IPS-NIHi11 (cell line): ENCODE measurements at regions not wholly inside any gene's neighbourhood (a gene's known extent, or its start where the extent isn't known, plus 50 kb on each side); places are given as distances from the start of the nearest gene placed in this dataset.

Experiments
- DNase-seq: peaks from one replicate; pipeline ENCODE4 v3.0.0; 2012; ENCODE audit warnings: mixed read lengths, low spot score

DNA sequence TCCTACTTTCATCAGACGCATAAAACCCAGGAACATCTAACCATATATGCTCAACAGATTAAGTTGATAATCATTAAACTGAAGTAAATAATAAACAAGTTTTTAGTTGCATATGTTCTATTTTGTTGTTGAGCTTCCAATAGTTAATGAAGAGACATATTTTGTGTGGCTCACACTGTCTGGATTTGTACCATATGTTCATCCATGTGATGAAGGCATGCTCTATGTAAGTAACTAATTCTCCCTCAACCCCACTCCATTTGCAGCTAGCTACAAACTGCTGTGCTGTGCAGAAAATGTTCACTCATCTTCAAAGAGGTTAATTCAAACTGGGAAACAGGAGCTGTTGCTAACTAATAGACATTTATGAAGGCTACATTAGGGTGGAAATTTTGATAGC is 589.7 kb upstream of the LRRC4C start:
- no peak for DNase-seq

DNA sequence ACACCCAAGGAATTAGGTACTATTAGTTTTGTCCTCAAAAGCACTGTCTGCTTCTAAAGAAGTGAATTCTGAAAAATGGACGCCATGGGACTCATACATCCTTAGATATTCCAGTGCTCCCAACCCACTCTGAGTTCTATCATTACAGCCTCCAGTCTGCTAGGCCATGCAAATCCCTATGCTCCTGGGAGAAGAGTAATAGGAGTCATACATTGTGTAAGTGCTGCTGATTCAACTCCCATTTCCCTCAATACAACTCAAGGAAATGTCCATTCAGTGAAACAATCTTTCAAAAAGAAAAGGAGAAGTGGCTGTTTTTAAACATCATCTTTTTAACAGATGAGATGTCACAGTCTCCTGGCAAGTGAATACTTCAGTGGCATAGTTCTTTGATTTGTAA is 590.2 kb upstream of the LRRC4C start:
- no peak for DNase-seq

DNA sequence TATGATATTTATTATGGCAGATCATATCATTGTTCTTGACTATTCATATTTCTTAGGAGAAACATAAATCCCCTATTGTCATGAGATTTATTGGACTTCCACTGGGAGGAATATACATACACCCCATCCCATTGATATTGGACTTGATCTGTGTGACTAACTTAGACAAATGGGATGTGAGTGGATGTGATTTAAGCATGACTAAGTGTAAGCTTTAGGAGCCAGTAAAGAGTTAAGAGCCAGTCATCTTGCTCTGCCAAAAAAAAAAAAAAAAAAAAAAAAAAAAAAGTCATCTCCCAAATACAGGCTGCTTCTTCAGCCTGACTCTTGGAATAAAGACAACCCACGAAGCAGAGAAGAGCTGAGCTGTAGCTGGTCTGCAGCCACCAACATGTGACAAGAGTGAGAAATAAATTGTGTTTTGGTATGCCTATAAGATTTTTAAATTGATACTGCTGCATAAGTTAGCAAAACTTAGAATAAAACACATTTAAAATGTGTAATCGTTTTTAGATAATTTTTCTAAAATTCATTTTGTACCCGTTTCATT is 595.0 kb upstream of the LRRC4C start:
- no peak for DNase-seq

DNA sequence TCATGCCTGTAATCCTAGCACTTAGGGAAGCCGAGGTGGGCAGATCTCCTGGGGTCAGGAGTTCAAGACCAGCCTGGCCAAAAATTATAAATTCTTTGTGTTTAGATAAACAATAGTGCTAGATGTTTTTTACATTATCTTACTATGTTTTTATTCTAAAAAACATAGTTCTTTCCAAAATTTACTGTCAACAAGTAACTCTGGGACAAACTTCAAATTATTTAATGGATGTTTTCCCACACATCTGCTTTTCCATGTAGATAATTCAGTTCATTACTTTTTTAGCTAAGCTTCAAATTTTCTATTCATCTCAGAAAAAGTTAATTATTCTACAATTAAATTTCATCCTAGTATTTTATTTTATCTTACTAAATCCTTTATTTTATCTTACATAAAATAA is 596.2 kb upstream of the LRRC4C start:
- no peak for DNase-seq

DNA sequence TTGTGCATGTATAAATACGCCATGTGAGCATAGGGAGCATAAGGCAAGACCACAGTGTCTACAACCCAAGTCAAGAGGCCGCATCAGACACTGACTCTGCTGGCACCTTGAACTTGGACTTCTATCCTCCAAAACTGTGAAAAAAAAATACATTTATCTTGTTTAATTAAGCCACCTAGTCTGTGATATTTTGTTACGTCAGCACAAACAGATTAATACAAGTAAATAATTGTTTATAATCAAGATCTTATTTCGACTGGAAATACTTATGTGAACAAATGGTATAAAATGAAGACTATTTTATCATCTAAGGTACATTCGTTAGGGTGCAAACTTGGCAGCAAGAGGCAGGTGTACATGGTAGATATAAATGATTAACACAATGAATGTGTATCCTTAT is 599.3 kb upstream of the LRRC4C start:
- no peak for DNase-seq

DNA sequence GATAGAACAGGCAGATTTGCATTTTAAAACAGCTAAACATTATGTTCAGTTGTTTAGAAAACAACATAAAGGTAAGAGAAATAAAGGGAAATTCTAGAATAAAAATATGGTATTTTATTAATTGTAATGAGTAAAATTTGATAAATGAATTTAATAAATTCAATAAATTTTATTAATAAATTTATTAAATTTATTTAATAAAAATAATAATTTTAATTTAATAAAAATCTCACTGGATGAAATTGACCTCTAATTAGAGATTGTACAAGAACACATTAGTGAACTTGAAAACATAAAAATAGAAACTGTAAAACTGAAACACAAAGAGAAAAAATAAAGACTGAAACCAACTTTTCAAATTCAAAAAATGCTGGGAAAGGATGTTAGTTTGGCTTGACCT is 605.7 kb upstream of the LRRC4C start:
- DNase-seq: no peak

DNA sequence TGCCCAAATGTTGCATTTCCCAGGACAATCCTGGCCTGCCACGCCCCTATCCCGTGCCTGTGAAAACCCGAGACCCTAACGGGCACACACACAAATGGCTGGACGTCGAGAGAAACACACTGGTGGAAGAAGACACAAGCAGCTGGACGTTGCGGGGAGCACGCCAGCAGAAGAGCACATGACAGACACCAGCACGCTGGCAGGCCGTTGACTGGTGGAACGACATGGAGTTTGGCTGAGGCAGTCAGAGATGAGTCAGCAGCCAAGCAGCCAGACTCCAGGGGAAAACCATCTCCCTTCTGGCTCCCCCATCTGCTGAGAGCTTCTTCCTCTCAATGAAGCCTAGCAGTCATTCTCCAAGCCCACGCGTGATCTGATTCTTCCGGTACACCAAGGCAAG is 606.7 kb upstream of the LRRC4C start:
- DNase-seq: no peak

DNA sequence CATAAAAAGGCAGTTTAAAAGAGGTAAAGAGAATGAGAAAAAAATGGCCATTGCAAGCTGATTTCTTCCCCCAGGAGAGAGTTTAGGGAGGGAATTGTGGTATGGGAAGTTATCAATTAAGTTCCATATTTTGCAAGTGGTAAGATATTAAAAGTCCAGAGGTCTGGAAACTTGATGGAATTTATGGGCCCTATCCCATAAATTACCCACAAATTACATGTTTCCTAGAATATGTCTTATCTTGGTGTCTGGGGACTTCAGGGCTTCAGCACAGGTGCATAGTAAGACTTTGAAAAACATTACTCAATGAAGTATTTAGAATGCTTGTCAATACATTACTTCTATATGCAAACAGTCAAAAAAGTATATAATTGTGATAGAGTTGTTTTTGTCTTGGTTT is 614.9 kb upstream of the LRRC4C start:
- no peak for DNase-seq

DNA sequence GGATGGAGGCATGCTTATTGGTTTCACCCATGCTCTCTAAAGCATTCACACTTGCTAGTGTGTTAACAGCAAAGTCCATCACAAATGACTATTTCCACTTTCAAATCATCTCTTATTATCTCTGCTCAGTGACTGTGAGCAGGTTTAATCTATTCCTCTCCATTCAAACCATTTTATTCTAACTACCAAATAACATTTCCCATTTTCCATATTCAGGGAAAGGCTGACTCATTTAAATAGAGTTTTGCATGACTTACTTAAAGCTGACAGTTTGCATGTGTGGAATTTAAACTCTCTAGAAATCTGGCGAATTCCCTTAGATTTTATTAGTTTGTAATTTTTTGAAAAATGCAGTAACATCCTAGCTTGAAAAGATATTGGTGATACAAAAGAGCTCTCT is 615.7 kb upstream of the LRRC4C start:
- DNase-seq: no peak

DNA sequence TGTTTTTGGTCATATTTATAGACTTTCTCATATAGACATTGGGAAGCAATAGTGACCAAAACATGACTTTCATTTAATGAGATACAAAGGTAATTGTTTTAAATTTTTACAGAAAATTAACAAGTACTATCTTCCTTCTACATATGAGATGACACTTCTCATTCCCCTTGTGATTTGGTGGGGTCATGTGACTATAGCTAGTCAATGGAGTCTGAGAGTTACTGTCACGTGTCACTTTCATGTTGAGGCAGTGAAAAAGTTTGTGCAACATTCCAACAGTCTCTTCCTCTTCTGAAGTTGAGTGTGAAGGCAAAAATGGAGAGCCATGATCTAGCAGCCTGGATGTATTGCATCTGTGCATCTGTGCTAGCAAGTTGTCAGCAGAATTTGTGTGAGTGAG is 618.3 kb upstream of the LRRC4C start:
- no peak for DNase-seq

DNA sequence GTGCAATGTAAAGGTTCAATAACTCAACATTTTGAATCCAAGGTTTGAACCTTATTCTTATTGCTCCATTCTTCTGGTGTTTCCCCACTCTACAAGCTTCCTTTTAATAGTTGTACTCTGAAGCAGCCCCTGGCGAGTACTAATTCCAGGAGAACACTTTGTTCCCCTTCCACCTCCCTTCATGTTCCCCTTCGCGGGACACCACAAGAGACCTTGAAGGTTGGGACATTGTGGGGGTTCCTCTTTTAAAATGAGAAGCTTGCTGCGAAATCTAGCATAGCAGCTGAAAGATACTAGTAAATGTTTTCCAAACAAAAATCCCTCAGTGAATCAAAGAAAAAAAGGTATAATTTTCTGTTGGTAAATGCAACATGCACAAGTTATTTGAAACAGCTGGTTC is 626.3 kb upstream of the LRRC4C start:
- no peak for DNase-seq

DNA sequence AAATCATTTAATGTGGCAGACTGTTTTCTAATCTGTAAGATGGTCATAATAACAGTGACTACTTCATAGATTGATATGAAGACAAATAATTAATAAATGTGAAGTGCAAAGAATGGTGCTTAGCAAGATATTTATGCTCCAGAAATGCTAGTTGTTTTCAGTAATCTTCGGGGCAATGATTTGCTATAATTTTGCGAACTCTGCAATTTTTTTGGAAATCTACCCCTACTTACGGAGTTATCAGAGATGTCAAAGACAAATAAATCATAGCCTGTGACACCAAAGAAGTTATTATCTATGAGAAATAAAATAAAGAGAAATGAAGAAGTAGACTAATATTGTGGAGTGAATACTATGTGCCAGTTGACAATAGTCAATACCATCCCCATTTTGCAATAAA is 634.1 kb upstream of the LRRC4C start:
- no peak for DNase-seq

DNA sequence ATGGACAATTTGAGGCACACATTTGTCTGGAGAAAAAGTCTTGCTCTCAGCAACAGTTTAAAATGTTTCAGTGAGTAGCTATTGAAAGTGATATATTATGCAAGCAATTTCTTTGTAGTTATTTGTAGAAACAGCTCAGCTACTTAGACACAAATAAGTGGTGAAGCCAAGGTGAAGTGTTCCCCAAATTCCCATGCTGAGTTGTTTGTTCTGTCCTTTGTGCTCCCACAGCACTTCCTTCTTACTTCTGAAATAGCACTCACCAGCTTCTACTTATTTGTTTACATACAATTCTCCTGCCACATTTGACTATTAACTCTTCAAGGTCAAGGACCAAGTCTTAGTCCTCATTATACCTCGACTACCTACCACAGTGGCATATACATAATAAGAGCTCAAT is 638.6 kb upstream of the LRRC4C start:
- DNase-seq: no peak

DNA sequence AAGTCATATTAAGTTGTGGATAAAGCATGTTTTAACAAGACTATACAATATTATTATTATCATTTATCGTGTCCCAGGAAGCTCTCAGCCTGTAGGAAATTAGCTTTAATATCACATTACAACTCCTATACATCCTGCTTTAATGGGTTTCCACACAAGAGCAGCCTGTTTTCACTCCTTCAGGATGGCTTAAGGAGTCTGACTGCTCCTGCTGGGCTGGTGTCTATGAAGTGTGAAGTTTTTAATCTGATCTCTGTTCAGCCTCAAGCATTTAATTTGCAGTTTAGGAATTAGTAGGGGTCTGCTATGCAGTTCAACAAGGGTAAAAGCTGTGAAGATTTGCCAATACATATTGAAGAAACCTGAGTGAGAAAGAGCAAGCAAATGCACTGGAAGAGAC is 653.4 kb upstream of the LRRC4C start:
- DNase-seq: no peak

DNA sequence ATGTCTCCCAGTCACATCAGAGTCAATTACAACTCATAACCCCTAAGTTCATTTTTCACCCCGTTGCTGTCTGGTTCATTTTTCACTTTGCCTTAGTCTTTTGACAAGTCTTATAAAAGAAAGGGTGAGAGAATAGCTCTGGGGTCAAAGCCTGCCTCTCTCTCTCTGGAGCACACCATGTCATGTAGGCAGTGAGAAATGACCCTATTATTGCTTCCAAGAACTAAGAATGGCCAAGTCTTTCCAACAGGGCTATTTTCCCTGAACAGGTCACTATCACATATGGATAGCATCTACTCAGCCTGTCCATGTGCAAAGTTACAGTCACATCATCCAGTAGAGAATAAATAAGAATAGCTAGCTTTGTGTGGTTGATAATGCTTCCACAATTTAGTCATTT is 655.5 kb upstream of the LRRC4C start:
- DNase-seq: no peak

DNA sequence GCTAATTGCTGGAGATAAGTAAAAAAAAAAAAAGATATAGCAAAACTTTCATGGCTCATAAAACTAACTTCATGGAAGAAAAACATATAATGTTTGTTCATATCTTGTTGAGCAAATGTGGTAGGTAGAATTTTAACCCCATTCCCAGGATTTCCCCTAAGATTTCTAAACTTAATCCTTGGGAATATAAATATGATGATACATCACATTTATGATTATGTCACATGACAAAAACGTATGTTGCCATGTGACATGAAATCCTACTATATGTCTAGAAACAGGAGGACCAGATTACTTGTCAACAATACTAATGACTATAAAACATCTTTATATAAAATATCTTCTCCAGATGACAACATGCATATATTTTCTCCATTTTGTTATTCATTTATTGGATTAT is 679.0 kb upstream of the LRRC4C start:
- no peak for DNase-seq

DNA sequence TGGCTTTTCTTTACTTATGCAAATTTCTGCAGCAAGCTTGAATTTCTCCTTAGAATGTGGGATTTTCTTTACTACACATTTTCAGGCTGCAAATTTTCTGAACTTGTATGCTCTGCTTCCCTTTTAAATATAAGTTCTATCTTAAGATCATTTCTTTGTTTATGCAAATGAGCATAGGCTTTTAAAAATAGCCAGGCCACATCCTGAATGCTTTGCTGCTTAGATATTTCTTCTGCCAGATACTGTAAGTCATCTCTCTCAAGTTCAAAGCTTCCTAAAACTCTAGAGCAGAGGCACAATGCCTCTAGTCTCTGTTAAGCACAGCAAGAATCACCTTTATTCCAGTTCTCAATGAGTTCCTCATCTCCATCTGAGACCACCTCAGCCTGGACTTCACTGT is 685.9 kb upstream of the LRRC4C start:
- DNase-seq: no peak

DNA sequence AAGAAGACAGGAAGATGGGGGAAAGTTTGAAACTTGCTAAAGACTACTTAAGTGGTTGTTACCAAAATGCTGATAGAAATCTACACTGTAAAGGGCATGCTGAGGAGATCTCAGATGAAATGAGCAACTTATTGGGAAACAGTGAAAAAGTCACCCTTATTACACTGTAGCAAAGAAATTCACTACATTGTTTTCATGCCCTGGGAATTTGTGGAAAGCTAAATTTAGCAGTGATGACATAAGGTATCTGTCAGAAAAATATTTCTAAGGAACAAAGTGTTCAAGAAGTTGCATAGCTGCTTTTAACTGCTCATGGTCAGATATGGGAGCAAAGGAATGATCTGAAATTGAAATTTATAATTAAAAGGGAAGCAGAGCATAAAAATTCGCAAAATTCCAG is 702.4 kb upstream of the LRRC4C start:
- DNase-seq: no peak

DNA sequence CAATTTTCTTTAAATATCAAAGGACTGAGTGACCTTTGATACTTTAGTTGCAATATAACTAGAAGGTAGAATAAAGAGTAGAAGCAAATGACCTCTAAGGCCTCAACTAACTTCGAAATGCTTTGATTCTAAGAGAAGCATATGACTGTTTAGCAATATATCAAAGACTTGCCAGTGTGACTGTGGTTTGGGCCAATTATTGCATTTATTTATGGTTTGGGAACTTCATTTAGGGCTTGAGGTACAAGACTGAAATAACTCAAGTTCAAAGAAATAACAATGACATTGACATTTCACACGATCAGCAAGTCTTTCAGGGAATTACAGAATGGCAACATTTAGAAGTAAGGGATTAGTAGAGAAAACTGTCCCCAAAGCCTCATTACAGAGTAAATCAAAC is 709.7 kb upstream of the LRRC4C start:
- no peak for DNase-seq

DNA sequence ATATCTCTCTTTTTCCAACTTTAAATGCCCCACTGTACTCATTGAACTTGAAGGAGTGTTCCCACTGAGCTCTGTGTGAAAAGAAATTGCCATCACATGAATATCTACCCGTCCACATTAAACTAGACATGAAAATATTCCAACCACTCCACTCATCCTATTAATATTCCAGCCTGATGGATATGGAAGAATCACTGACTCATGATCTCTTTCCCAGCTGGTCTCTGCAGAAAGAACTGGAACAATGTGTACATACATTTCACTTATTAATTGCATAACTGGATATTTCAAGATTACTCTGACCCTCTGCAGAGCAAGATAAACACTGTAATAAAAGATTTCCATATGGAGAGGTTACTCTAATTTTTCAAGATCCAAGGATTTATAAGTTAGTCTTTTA is 711.1 kb upstream of the LRRC4C start:
- no peak for DNase-seq

DNA sequence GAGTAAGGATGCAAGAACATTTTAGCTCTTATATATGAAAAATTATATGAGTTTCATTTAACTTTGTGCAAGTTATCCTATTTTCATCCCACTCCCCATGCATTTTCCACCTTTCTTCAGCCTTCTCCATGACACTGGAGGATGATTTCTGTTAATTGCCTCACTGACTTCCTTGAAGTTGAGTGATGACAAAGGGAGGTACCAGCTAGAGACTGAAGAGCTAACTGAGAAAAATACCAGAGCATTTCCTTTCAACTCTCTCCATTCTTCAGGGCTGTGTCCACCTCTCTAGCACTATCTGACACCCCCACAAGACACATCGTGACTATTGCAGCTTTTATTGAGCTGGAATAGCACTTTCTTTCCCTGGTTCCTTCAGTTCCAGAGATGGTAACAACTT is 711.6 kb upstream of the LRRC4C start:
- DNase-seq: no peak

DNA sequence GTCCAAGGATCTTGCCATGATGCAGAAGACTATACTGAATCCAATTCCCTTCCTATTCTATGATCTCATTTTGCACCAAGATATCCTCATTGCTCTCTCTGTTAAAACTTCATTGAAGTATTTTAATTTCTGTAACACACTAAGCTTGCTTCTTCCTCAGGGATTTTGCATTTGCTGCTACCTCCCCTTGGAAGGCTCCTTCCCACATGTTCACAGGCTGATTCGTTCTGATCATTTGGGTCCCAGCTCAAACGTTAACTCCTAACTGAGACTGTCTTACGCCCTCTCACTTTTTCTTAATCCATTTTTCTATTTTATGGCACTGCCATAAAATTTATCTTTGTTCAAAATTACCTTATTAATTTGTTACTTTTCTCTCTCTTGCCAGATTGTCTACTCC is 713.0 kb upstream of the LRRC4C start:
- DNase-seq: no peak

DNA sequence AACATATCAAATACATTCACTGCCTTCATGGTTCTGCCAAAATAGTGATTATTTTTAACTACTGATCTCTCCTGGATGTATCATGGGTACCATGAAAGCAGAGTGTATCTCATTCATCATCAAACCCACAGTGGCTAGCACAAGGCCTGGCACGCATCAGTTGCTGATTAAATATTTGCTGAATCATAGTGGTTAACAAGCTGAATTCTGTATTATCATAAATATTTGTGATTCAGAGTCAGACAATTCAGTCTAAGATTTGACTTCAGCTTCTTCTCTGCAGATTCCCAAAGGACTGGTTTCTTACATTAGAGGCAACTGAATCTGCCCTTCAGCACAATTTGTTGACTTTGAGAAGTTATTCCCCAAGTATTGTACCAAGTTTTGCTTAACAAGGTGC is 715.8 kb upstream of the LRRC4C start:
- no peak for DNase-seq

DNA sequence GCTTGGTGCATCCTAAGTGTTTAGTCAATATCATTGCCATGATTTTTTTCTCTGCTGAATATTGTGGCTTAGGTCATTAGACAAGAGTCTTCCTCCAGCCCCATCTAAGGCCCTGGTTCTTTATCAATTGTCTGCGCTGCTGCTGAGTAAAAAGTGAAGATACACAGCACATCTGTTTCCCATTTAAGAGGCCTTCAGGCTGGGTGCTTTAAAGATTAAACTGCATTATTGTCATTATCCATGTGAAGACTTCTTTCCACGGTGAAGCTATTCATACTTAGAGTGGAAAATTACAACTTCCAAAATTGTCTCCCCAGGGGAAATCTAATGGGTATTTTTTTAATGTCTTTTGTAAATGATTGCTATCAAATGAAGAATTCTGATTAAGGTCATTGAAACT is 719.8 kb upstream of the LRRC4C start:
- no peak for DNase-seq

DNA sequence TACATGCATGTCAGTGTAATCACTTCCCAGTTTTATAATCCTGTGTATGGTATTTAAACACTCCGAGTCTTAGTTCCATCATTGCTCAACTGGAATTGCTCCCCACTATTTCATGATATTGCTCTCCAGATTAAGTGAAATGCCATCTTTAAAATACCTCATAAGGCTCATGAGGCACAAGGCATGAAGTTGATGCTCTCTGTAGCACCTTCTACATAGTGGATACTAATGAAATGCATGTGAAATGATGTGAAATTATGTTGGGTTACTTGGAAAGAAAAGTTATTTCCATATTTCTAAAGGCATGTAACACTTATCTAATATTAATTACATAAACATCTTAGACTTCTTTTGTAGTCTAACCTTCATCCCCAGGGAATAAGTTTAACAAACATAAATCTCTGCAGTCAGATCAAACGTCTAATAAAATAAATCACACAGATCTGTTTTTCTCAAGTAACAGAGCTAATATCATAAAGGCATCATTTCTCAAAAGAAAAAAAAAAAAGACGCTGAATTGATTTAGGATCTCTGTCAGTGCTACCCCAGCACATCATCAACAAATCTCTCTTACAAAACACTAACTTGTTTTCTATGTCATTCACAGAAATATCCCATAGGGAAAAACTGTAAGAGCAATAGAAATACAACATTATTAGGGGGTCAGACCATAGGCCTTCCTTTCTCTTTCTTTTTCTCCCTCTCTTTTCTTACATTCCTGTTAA is 736.0 kb upstream of the LRRC4C start:
- no peak for DNase-seq
